Ovary (tissue), 3 donors: ENCODE measurements at regions not wholly inside any gene's neighbourhood (a gene's known extent, or its start where the extent isn't known, plus 50 kb on each side); places are given as distances from the start of the nearest gene placed in this dataset.
"Not testable (repeated sequence)": the region's sequence is repeated elsewhere in the genome, so short reads cannot be mapped to it uniquely, and the experiment has no call there.

Source experiments
- EP300 ChIP-seq: sonication (generic); formaldehyde crosslinking; IDR thresholded peaks from one replicate; pipeline ENCODE4 v1.6.1; 2017; ENCODE audit warnings: antibody characterized with exemption
- TF ChIP-seq, protein P1 (sequence below), 3 donors: fragments of 450-650 bp in 2 of 3; fragments of 200-600 bp in 1 of 3; IDR thresholded peaks; one replicate each; pipeline versions ENCODE4 v1.5.1 to v1.8.0; 2016 to 2022; ENCODE audit warnings: antibody characterized with exemption in 3 of 3, mild to moderate bottlenecking in 1 of 3
- donor health status: DM: no; HTN: no; CAD: no.

DNA sequence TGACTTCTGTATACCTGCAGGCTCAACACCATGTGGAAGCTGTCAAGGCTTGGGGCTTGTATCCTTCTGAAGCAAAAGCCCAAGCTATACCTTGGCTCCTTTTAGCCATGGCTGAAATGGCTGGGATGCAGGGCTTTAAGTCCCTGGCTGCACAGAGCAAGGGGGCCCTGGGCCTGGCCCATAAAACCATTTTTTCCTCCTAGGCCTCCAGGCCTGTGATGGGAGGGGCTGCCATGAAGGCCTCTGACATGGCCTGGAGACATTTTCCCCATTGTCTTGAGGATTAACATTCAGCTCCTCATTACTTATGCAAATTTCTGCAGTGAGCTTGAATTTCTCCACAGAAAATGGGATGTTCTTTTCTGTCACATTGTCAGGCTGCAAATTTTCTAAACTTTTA, 878.0 kb upstream of the SOX11 start:
- TF ChIP-seq, protein P1, sequence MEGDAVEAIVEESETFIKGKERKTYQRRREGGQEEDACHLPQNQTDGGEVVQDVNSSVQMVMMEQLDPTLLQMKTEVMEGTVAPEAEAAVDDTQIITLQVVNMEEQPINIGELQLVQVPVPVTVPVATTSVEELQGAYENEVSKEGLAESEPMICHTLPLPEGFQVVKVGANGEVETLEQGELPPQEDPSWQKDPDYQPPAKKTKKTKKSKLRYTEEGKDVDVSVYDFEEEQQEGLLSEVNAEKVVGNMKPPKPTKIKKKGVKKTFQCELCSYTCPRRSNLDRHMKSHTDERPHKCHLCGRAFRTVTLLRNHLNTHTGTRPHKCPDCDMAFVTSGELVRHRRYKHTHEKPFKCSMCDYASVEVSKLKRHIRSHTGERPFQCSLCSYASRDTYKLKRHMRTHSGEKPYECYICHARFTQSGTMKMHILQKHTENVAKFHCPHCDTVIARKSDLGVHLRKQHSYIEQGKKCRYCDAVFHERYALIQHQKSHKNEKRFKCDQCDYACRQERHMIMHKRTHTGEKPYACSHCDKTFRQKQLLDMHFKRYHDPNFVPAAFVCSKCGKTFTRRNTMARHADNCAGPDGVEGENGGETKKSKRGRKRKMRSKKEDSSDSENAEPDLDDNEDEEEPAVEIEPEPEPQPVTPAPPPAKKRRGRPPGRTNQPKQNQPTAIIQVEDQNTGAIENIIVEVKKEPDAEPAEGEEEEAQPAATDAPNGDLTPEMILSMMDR (IDR thresholded peaks at IDR 0.05), result not testable (repeated sequence)
- TF ChIP-seq EP300, result not testable (repeated sequence)
